Right ventricle myocardium superior (tissue), 1 donor: ENCODE measurements at regions not wholly inside any gene's neighbourhood (a gene's known extent, or its start where the extent isn't known, plus 50 kb on each side); places are given as distances from the start of the nearest gene placed in this dataset.
A peak's percentile ranks its signal among the peaks of the same experiment; 100 is the strongest.

Experiments
- ATAC-seq: fragments of 200-7000 bp; cut with Tn5 transposase; one replicate; pipeline ENCODE4 v1.9.1; 2020; ENCODE audit warnings: mild to moderate bottlenecking; ENCODE audit not compliant: poor library complexity
- DNase-seq: peaks from one replicate; pipeline ENCODE4 v3.0.0-alpha.2; 2020
- intact Hi-C: fragments of 100-400 bp; cut with DNase I; formaldehyde crosslinking; loops from one replicate; pipeline ENCODE4 v1.11.2; 2022
- donor health status: DM: no; HTN: yes; CAD: no; lungs with severe emphysema.

DNA sequence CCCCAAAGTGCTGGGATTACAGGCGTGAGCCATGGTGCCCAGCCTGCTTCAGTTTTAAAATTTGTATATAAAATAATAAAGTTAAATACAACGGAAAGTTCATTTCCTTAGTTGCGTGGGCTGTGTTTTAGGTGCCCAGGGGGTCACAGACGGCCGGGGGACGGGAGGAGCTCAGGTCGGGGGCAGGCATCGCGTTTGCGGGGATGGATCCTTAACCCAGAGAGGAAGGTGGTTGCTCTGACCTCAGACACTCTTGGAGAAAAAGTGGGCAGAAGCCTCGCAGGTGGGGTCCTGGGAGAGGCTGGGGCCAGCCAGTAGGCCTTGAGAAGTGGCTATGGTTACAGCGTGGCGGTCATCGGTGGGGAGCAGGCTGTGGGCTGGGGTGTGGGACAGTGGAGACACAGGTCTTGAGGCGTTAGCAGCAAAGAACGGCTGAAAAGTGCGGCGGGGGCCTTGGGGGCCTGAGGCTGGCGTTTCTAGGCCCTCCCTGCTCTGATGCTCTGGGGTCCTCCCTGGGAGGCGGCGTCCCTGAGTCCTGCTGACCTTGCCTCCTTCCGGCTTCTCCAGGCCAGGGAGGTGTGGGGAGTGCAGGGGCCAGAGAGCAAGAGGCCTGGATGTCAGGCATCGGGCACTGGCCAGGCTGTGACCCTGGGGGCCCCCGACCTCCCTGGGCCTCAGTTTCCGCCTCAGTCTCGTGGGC lies 54.4 kb downstream of the UNCX start:
- intact Hi-C loops: no loop called here
- DNase-seq (peak; percentile 8), ATAC-seq (no peak)

DNA sequence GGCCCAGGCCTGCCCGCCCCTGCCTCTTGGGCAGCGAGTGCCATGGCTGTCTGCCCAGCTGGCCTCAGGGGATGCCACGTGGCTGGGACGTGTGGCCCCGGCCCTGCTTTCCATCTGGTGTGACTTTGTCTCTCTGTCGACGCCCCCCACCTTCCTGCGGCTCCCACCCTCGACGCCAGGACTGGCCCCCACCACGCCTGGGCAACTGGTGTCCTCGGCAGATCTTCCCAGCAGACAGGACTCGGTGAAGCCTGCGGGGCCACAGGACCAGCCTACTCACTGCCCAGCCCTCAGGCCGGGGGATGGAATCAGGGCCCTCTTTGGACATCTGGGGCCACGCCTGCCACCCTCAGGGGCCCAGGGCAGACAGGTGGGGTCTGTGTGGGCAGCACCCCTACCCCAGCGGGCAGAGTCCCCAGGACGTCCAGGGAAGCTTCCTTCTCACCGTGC lies 55.1 kb downstream of the UNCX start:
- no peak for ATAC-seq
- DNase-seq: peak; percentile 40
- intact Hi-C loops: no loop called here

DNA sequence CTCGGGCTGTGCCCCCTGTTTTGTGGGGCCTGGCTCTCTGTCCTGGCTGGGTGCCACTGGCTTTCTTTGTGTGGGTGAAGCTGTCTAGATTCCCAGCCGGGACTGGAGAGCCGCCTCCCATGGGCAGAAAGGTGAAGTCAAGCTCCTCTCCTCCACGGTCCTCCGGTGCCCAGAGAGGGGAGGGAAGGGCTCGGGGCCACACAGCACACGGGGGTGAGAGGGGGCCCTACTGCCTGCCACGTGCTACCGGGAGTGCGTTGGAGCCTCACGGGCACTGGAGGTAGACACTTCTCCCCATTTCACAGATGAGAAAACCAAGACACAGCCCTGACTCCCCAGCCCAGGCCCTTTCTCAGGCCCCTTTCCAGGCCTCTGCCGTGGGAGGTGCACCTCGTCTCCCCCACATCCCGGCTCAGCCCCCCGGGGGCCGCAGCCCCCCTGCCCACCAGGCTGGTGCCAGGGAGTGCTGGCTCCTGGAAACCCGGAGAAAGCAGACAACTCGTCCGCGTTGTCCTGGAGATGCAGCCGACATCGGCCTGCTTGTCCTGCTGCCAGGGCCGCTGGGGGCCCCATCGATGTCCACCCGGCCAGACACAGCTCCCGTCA lies 55.8 kb downstream of the UNCX start:
- ATAC-seq (no peak), DNase-seq (peak; percentile 39)
- intact Hi-C loops: no loop called here

DNA sequence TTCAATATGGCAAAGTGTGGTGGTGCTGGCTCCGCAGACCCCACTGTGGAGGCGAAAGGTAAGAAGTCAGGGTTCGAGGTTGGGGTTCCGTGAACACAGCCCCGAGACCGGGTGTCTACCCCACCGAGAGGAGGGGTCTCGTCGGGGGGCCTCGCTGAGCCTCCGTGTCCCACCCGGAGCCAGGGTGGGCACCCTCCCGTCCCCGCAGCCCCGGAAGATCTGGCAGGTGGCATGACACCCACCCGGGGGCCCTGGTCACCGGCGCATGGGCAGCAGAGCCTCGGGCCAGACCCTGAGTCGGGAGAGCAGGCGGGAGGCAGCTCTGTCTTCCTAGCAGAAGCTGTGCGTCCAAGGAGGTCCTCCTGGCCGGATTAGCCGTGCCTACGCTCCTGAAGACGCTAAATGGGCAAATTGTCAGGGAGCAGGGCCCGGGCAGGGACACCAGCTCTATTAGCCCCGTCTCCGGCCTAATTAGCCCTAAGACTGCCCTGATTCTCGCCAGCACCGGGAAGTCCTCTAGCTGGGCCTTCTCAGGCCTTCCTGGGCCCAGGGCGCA lies 56.4 kb downstream of the UNCX start:
- DNase-seq (no peak), ATAC-seq (no peak)
- intact Hi-C loops: no loop called here

DNA sequence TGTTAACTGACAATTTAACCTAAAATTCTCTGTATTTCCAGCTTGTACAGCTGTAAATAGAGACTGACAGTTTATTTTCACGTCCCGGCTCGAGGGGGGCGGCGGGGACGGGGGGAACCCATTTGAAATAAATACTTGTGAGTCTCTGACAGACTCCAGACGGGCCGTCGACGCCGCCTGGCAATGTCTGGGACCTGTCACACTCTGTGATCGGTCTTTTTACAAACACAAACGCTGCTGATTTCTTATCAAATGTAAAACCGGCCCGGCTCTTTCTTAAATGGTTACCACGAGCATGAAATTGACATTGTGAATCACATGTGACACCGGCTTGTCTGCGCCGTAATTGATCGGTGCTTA lies 57.0 kb downstream of the UNCX start:
- intact Hi-C loops: no loop called here
- DNase-seq (peak; percentile 50), ATAC-seq (no peak)

DNA sequence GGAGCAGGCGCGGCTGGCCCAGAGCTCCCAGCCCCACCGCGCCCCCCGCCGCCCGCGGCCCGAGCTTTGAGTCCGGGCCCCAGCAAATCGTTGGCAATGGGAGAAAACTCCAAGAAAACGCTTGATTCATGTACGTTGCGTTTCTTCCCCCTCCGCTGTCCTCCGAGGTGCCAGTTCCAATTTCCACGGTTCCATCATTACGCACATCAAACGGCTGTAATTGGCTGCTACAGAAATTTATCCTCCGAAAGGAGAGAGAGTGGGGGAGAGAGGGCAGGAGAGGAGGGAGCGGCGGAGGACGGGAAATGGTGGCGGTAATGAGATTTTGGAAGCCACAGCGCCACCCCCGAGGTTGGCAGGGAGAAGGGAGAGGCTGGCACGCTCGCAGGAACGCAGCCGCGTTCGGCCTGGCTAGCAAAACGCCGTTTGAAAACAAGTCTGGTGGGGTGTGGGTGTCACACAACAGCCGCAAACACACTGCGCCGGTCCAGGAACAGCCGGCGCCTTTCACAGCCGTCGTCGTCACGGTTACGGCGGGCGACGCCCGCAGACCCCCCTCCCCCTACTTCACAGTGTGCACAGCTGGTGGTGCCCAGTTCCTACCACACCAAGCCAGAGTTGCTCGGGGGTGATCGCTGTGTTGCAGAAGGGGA lies 57.5 kb downstream of the UNCX start:
- peak; percentile 74 for ATAC-seq

DNA sequence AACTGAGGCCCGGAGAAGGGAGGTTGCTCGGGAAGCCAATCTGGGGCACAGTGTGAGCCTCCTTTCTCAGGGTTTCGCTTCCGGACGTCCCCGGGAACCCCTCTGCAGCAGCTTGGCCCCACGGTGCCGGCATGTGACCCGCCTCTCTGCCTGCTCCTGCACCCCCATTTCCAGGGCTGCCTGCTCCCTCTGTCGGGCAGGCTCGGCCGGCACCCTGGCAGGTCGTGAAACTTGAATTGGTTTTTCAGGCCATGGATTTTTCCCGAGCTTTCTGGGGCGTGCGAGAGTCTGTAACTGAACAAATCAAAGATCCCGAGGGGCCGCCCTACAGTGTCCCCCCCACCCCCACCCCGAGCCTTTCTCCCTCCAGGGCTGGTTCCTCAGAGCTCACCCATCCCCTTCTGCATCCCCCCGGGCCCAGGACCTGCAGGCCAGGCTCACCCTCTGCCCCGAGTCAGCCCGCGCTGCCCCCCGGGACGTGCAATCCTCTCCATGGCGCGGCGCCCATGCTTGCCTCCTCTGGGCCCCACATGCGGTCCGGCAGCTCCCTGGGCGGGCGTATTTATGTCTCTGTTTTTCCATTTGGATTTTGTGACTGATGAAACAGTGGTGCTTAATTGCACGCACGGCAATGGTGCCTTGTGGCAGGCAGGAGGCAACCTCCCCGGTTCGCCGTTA lies 58.1 kb downstream of the UNCX start:
- peak; percentile 39 for DNase-seq
- peak; percentile 9 for ATAC-seq

More for the DNA sequence above, 57.5 kb downstream of the UNCX start:
- intact Hi-C loops: no loop called here
- peak; percentile 50 for DNase-seq

DNA sequence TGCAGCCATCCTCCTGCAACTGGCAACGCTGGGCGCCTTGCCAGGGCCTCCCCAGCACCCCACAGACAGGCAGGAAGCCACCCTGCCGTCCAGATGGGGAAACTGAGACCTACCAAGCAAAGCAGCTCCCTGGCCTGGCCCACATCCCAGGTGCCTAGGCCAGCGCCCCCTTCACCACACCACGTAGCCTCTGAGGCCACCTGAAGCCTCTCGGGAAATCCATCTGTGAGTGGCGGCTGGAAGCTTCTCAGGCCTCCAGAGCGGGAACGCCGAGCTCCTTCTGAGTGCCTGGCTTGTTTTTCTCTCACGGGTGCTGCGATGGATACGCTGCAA lies 58.7 kb downstream of the UNCX start:
- DNase-seq (peak; percentile 36), ATAC-seq (no peak)
- intact Hi-C loops: no loop called here

More for the DNA sequence above, 58.1 kb downstream of the UNCX start:
- intact Hi-C loops: no loop called here

DNA sequence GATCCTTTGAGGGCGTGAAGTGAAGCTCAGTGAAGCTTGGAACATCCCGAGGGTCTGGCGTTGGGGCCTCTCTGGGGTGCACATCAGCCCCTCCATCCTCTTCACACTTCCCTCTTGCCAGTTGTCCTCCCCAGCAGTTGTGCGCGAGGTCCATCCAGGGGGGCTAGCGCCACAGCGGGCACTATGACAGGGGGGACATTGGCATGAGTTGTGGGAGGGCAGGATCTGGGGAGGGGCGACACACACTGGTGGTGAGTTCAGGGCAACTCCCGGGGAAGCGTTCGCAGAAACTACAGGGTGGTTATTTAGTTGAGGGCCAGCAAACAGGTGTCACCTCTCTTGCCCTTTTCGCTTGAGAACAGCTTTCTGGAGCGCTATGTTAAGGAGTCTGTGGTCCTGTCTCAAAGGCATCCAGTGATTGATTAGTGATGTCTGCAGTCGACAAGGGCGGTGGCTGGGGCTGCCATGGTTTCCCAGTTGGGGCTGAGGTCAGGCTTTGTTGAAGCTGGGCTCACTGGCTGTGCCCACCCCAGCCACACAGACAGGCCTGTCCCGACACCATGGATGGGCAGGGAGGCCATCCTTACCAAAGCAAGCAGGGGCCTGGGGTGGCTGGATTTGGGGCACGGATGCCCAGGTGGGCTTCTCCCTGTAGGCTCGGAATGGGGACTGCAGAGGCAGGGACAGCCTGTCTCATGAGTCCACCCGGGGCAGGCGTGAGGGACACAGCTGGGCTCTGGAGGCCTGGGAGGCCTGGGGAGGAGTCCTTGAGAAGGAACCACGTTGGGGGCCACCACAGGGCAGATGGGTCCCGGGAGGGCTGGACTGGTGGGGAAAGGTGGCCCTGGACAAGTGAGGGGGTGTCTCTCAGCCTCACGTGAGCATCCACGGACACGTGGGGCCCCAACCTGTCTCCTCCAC lies 59.4 kb downstream of the UNCX start:
- DNase-seq (peak; percentile 26), ATAC-seq (no peak)
- intact Hi-C loops: no loop called here

DNA sequence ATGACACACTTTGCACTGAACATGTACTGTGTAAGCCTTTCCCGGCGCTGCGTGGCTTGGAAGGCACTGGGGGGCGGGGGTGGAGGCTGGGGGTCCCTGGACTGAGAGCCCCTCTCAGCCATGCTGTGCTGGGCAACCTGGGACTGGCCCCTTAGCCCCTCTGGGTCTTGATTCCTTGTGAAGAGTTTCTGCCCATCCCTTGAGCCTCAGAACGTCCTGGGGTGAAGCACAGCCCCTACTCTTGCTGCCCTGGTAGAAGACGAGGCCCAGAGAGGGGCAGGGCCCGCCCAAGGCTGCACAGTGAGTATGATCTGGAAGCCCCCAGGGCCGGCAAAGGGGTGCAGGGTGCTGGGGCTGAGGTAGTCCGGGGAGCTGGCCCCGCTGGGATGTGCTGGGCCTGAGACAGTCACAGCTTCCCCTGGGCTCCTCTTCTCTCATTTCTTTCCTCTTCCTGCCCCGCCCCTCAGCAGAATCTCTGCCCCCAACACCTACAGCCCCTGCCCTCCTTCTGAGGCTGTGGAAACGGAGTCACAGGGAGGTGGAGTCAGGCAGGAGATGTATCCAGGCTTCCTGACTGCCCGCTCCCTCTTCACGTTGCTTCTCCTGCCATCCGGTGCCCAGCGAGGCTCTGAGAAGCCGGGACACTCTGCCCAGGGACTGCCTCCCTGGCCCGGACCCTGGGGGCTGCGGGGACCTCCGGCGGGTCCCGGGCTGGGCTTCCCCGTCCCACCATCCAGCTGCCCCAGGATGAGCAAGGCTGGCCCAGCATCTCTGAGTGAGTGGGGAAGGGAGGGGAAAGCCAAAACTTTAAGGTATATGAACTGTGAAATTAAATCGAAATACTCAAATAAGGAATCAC lies 60.5 kb downstream of the UNCX start:
- DNase-seq: peak; percentile 24
- no peak for ATAC-seq
- intact Hi-C loops: no loop called here

DNA sequence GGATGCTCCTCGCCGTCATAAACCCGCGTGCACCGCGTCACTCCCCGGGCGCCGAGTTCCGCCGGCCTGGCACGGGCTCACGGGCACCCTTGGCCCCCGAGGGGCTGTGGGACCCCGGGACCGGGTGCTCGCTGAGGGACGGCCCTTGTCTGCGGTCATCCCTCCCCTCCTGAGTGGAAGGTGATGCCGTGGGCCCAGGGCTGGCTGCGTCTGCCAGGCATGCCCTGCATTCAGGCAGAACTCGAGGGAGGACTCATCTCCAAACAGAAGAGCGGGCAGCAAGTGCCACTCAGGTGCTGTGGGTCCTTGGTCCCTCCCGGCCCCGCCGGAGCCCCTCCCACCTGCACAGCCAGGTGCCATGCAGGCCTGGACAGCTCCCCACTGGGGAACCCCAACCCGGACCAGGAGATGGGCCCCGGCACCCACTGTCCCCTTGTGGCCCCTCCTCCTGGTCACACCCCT lies 61.3 kb downstream of the UNCX start:
- DNase-seq: peak; percentile 24
- no peak for ATAC-seq
- intact Hi-C loops: no loop called here

DNA sequence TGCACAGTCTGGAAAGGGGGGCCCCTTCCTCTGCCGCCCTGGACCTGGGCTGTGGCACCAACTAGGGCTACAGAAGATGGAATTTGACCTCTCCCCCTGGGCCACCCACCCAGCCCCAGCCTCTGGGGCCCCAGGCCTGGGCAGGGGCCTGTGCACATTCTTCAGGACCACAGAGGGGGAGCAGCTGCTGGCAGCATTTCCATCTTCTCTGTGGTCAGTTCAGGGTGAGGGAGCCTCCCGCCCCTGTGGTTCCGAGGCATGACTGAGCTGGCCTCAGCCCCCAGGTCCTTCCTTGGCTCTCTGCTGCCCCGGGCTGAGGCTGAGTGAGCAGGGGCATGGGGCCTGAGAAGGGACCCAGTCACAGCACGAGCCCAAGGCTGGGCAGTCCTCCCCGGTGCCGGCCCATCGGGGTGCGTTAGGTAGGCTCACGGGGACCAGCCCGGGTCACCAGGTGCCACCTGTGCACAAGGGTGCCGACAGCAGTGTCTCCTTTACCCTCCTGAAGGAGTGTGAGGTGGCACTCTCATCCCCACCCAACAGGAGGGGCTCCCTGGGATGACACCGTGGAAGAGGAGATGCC lies 63.2 kb downstream of the UNCX start:
- intact Hi-C loops: no loop called here
- ATAC-seq: no peak
- DNase-seq: peak; percentile 16

DNA sequence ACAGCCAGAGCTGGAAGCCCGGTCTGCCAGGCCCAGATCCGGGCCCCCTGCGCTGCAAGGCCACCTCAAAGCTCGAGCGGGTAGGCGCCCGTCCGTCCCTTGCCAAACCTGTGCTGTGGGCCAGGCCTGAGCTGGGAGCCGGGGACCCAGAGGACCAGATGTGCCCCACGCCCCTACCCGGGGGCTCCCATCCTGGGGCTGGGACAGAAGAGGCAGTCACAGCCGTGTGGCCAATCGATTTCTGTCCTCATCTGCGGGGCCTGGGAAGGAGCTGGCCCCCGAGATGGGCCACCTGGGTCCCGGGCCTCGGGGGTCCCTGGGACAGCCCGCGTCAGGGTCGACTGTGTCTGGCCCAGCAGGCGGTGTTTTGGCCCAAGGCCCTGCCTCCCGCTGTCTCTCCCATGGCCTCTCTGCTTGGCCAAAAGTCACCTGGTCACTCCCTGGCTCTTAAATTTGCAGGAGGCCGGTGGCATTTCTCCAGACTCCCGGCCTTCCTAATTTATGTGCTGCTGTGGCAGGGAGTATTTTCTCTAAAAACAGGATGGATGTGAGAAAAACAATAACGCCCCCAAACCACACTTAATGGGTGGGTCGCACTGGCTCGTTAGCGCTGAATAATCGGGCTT lies 63.8 kb downstream of the UNCX start:
- peak; percentile 34 for DNase-seq
- no peak for ATAC-seq
- intact Hi-C loops: no loop called here

DNA sequence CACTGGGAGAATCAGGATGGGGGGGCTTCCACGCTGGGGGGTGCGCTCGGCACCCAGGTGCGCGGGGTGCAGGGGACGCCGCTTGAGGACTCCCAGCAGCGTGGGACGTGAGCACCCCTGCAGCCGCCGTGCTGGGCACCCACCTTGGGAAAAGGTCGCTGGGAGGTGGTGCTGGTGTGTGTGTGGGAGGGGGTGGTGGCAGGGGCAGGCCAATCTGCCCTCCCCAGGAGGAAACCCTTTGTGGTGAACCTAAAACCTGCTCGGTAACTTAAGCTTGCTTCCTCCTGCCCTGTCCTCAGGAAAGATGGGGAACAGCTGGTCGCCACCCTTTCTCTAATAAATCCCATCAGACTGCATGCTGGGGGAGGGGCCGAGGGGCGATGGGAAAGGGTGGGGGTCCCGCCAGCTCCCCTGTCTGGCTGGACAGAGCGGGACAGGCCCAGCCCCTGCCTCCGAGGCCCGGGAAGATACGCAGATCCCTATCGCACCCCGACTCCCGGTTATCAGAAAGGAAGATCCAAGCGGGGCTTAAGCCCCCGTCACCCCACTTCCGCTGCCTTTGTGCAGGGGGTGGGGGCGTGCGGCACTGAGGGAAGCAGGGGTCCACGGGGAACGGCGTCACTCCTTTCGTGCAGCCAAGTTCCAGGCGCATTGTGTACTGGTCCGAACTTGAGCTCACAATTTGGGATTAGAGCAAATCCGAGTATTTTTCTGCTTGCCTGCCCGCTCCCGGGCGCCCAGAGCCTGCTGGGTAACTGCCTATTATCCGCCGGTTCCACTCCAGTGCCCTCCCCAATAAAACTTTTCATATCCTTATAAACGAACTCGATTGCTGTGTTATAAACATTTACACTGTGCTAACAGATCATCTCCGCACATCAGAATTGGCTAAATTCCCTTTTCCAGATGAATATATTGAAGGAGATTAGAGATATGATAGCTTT lies 64.6 kb downstream of the UNCX start:
- DNase-seq (peak; percentile 22), ATAC-seq (no peak)
- intact Hi-C loops: no loop called here

DNA sequence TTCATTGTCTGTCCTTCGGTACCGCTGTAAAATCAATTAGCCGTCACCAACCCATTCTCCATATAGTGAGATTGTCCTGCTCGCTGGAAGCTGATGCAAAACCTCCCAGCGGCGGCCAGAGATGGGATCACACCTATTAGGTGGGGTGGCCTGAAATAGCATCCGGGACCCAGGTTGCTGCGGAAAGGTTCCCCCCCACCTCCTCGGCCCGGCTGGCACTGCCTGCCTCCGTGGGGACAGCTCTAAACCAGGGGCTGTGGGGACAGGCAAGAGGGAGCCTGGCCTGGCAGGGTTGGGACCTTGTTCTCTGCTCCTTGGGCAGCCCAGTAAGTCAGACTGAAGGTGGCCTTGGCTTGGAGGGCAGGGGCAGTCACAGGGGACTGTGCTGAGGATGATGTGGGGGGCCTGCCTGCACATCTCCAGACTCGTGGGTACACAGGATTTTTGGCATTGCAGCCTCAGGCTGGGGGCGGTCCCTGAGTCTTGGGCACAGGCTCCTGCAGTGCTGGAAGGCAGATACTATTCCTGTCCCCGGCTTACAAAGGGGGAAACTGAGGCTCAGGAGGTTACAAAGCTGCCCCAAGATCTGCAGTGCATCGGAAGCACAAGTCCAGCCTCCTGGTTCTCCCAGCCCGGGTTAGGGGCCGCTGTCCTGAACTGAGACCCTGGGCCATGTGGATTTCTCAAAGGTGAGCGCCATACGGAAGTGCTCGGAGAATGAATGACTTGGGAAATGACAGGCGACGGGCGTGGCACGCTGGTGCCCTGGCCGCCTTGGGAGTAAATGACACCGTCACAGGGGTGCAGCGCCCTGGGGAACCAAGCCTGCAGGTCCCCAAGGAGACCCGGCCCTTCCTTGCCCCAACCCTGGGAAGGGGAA lies 65.6 kb downstream of the UNCX start:
- intact Hi-C loops: no loop called here
- ATAC-seq (no peak), DNase-seq (peak; percentile 12)
